Stomach (tissue), 8 donors: ENCODE measurements at regions not wholly inside any gene's neighbourhood (a gene's known extent, or its start where the extent isn't known, plus 50 kb on each side); places are given as distances from the start of the nearest gene placed in this dataset.
"Not testable (repeated sequence)": the region's sequence is repeated elsewhere in the genome, so short reads cannot be mapped to it uniquely, and the experiment has no call there.

Source experiments
- DNase-seq, 2 donors: peaks; one replicate each; pipeline versions ENCODE4 v3.0.0 to v3.0.0-alpha.2; 2013 to 2019
- H3K27ac ChIP-seq, 5 donors: fragments of 200-600 bp in 4 of 5; sonication (generic) in 4 of 5; one replicate each; pipeline ENCODE4 v1.5.1; 2013 to 2019; ENCODE audit warnings: mild to moderate bottlenecking in 1 of 5, moderate library complexity in 1 of 5
- H3K27me3 ChIP-seq, 3 donors: fragments of 200-600 bp; sonication (generic); one replicate each; pipeline ENCODE4 v1.5.1; 2017 to 2019; ENCODE audit warnings: mixed run types in 1 of 3
- H3K36me3 ChIP-seq, 4 donors: fragments of 200-600 bp; sonication (generic); 1 replicate in 3 of 4; 2 replicates in 1 of 4; pipeline ENCODE4 v1.5.1; 2016 to 2019
- H3K4me1 ChIP-seq, 4 donors: fragments of 200-600 bp; sonication (generic); one replicate each; pipeline ENCODE4 v1.5.1; 2016 to 2019
- H3K4me3 ChIP-seq, 4 donors: fragments of 200-600 bp; sonication (generic) in 3 of 4; one replicate each; pipeline ENCODE4 v1.5.1; 2016 to 2019; ENCODE audit warnings: mild to moderate bottlenecking in 1 of 4
- H3K9me3 ChIP-seq, 4 donors: fragments of 200-600 bp; sonication (generic); one replicate each; pipeline ENCODE4 v1.5.1; 2016 to 2019
- EP300 ChIP-seq: sonication (generic); formaldehyde crosslinking; IDR thresholded peaks from one replicate; pipeline ENCODE4 v1.6.1; 2017; ENCODE audit warnings: antibody characterized with exemption
- POLR2A ChIP-seq, 4 donors: fragments of 450-650 bp; IDR thresholded peaks; one replicate each; pipeline ENCODE4 v1.6.1; 2016; ENCODE audit warnings: antibody characterized with exemption in 4 of 4, control low read depth in 2 of 4, mild to moderate bottlenecking in 1 of 4, moderate library complexity in 1 of 4
- POLR2AphosphoS5 ChIP-seq, 3 donors: sonication (generic); formaldehyde crosslinking; IDR thresholded peaks; one replicate each; pipeline ENCODE4 v1.6.1; 2016; ENCODE audit warnings: antibody characterized with exemption in 3 of 3
- WGBS, 5 donors: extraction: QIAGEN DNeasy Blood & Tissue Kit in 3 of 5; methylation state at CpG; one replicate each; pipeline versions ENCODE4 v1.1.5 to v1.1.7; 2013 to 2018; 5-methylcytosine and 5-hydroxymethylcytosine counted together
- intact Hi-C: fragments of 100-400 bp; cut with DNase I; formaldehyde crosslinking; loops from one replicate; pipeline ENCODE4 v1.15.1; 2023; ENCODE audit warnings: low total_unique reads
- TF ChIP-seq, protein P1 (sequence below), 7 experiments: fragments of 450-650 bp in 4 of 7; fragments of 200-600 bp in 3 of 7; sonication (generic) in 3 of 7; IDR thresholded peaks; one replicate each; pipeline ENCODE4 v1.5.1; 2016 to 2019; ENCODE audit warnings: antibody characterized with exemption in 7 of 7, control low read depth in 2 of 7, mild to moderate bottlenecking in 1 of 7
- donor health status: healthy with polysubstance abuse.
- donor health status: Bipolar disorder and iron deficiency.
- donor health status: healthy.

- no peak overlapping the region for H3K4me3 ChIP-seq
- no peak for TF ChIP-seq POLR2AphosphoS5 (IDR thresholded peaks at IDR 0.05)
- TF ChIP-seq EP300, result no peak
- no peak for TF ChIP-seq POLR2A (IDR thresholded peaks at IDR 0.05)
- no peaks in the 10 kb centered on the region for H3K36me3 ChIP-seq
- H3K4me1 ChIP-seq, result no peaks in the 10 kb centered on the region
- H3K27ac ChIP-seq, result no peak overlapping the region
- H3K9me3 ChIP-seq, result peaks cover 0 to 9% (median 8%) of the 10 kb centered on the region in 4 donors
- no peaks in the 10 kb centered on the region for H3K27me3 ChIP-seq
- 52 to 86% (median 56%) methylated on average over 1 of the region's 1 CpG for WGBS, 5 donors
- intact Hi-C loops, result no loop called here
- no peak for DNase-seq
Measured at GRCh38 chr1:189220750-189221149, 1256.9 kb downstream of the BRINP3 start.

DNA sequence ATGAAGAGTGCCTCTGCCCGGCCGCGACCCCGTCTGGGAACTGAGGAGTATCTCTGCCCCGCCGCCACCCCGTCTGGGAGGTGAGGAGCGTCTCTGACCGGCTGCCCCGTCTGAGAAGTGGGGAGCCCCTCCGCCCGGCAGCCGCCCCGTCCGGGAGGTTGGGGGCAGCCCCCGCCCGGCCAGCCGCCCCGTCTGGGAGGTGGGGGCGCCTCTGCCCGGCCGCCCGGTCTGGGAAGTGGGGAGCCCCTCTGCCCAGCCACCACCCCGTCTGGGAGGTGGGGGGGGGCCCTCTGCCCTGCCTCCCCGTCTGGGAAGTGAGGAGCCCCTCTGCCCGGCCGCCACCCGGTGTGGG, 1251.9 kb downstream of the BRINP3 start:
- H3K27me3 ChIP-seq, H3K36me3 ChIP-seq, intact Hi-C loops, H3K4me3 ChIP-seq, DNase-seq, H3K27ac ChIP-seq, H3K4me1 ChIP-seq: not testable (repeated sequence)
- WGBS, 5 donors, result 96 to 100% (median 98%) methylated on average over 3 to 28 of the region's 28 CpGs
- peaks cover 0 to 13% (median 9%) of the 10 kb centered on the region in 4 donors for H3K9me3 ChIP-seq

DNA sequence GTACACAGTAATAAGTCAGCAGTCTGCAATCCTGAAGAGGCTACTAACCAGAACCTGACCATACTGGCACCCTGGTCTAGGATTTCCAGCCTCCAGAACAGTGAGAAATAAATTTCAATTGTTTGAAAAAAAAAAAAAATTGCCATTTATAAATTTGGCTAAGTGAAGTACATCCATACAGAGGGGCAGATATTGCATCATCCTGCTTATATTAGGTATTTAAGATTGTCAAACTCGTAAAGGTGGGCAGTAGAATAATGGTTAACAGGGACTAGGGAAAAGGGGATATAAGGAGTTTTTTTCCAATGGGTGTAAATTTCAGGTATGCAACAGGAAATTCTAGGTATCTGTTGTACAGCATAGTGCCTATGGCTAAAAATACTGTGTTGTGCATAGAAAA, 1250.9 kb downstream of the BRINP3 start:
- intact Hi-C loops, result no loop called here
- H3K9me3 ChIP-seq, result peaks cover 0 to 13% (median 9%) of the 10 kb centered on the region in 4 donors
- H3K4me3 ChIP-seq, result no peak overlapping the region
- no peaks in the 10 kb centered on the region for H3K36me3 ChIP-seq
- no peaks in the 10 kb centered on the region for H3K4me1 ChIP-seq
- DNase-seq, result no peak
- H3K27me3 ChIP-seq, result no peaks in the 10 kb centered on the region
- 69 to 94% (median 88%) methylated on average over 1 of the region's 1 CpG for WGBS, 5 donors
- H3K27ac ChIP-seq, result no peak overlapping the region
- TF ChIP-seq, protein P1, sequence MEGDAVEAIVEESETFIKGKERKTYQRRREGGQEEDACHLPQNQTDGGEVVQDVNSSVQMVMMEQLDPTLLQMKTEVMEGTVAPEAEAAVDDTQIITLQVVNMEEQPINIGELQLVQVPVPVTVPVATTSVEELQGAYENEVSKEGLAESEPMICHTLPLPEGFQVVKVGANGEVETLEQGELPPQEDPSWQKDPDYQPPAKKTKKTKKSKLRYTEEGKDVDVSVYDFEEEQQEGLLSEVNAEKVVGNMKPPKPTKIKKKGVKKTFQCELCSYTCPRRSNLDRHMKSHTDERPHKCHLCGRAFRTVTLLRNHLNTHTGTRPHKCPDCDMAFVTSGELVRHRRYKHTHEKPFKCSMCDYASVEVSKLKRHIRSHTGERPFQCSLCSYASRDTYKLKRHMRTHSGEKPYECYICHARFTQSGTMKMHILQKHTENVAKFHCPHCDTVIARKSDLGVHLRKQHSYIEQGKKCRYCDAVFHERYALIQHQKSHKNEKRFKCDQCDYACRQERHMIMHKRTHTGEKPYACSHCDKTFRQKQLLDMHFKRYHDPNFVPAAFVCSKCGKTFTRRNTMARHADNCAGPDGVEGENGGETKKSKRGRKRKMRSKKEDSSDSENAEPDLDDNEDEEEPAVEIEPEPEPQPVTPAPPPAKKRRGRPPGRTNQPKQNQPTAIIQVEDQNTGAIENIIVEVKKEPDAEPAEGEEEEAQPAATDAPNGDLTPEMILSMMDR (IDR thresholded peaks at IDR 0.05), result no peak

DNA sequence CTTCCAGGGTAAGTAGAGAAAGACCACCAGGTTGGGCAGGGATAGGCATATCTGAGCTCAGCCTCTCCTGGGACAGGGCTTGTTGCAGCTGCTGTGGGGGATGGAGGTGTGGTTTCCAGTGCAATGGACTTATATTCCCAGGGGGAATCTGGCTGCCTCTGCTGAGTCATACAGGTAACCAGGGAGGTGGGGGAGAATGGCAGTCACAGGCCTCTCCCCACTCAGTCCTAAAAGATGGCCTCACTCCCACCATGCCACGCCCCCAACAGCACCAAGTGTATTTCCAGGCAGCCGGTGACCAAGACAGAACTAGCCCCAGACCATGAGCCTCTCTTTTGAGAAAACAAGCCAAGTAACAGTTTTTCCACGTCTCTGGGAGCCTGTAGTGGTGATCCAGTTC, 1240.7 kb downstream of the BRINP3 start:
- intact Hi-C loops, result no loop called here
- DNase-seq, result no peak
- H3K4me3 ChIP-seq, result no peak overlapping the region
- no peak overlapping the region for H3K27ac ChIP-seq
- no peak for TF ChIP-seq POLR2AphosphoS5 (IDR thresholded peaks at IDR 0.05)
- TF ChIP-seq EP300, result no peak
- TF ChIP-seq, protein P1 (IDR thresholded peaks at IDR 0.05), result no peak
- no peak for TF ChIP-seq POLR2A (IDR thresholded peaks at IDR 0.05)
- H3K9me3 ChIP-seq, result peaks cover 0 to 15% (median 0%) of the 10 kb centered on the region in 4 donors
- H3K36me3 ChIP-seq, result no peaks in the 10 kb centered on the region
- H3K4me1 ChIP-seq, result no peaks in the 10 kb centered on the region
- 71 to 84% (median 77%) methylated on average over 3 of the region's 3 CpGs for WGBS, 5 donors
- H3K27me3 ChIP-seq, result no peaks in the 10 kb centered on the region

DNA sequence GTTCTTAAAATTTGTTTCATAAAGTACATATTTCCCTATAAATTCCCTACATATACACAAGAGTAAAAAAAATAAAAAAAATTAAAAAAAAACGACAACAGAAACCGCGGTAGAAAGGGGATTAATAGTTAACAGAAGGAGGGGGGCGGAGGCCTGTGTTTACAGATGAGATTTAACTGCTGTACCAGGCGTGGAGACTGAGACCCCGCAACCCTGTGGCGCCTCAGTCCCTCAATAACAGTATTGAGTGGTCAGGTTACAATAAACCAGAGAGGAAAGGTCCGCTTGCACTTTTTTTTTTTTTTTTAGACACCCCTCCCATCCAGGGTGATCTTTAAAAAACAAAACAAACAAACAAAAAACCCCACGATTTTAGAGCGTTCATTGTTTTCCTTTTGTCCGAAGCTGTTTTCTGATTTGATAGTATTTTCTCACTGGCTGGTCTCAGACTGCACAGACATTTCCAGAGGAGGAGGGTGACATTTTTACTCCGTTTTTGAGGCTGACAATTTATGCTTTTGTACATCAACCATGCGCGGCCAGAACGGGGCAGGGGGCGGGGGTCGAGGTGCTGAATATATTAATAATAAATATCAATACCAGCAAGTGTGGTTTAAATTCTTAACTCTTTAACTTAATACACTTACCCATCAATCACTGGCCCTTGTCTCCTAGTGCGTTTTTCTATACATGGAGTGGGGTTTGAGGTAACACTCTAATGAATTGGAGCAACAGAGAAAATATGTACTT, 1223.9 kb downstream of the BRINP3 start:
- Histone ChIP-seq H3K4me3 (no peak overlapping the region), H3K27me3 (no peaks in the 10 kb centered on the region), H3K9me3 (peaks cover 0 to 8% (median 0%) of the 10 kb centered on the region in 4 donors), H3K36me3 (no peaks in the 10 kb centered on the region), H3K27ac (no peak overlapping the region), H3K4me1 (no peaks in the 10 kb centered on the region)
- TF ChIP-seq POLR2A (IDR thresholded peaks at IDR 0.05) (no peak), EP300 (no peak), POLR2AphosphoS5 (IDR thresholded peaks at IDR 0.05) (no peak)
- TF ChIP-seq, protein P1 (IDR thresholded peaks at IDR 0.05), result no peak
- no peak for DNase-seq
- intact Hi-C loops, result no loop called here
- WGBS, 5 donors, result 74 to 79% (median 76%) methylated on average over 18 of the region's 18 CpGs

GRCh38 chr1:189261128-189261527, 1216.5 kb downstream of the BRINP3 start:
- H3K36me3 ChIP-seq, intact Hi-C loops, H3K27me3 ChIP-seq, DNase-seq, H3K4me3 ChIP-seq, H3K27ac ChIP-seq, H3K4me1 ChIP-seq: not testable (repeated sequence)
- H3K9me3 ChIP-seq, result peaks cover 0 to 33% (median 20%) of the 10 kb centered on the region in 4 donors
- WGBS, 5 donors, result 88 to 100% (median 97%) methylated on average over 1 of the region's 1 CpG
